Lower leg skin (tissue), 3 donors: ENCODE measurements at regions not wholly inside any gene's neighbourhood (a gene's known extent, or its start where the extent isn't known, plus 50 kb on each side); places are given as distances from the start of the nearest gene placed in this dataset.
"Not testable (repeated sequence)": the region's sequence is repeated elsewhere in the genome, so short reads cannot be mapped to it uniquely, and the experiment has no call there.

ENCODE experiments used
- POLR2A ChIP-seq, 2 donors: fragments of 450-650 bp; IDR thresholded peaks; one replicate each; pipeline ENCODE4 v1.6.1; 2016 to 2017; ENCODE audit warnings: antibody characterized with exemption in 2 of 2, mild to moderate bottlenecking in 1 of 2, moderate library complexity in 1 of 2
- TF ChIP-seq, protein P1 (sequence below), 3 donors: fragments of 450-650 bp; IDR thresholded peaks; one replicate each; pipeline ENCODE4 v1.5.1; 2016; ENCODE audit warnings: antibody characterized with exemption in 3 of 3, mild to moderate bottlenecking in 3 of 3, moderate library complexity in 2 of 3

DNA sequence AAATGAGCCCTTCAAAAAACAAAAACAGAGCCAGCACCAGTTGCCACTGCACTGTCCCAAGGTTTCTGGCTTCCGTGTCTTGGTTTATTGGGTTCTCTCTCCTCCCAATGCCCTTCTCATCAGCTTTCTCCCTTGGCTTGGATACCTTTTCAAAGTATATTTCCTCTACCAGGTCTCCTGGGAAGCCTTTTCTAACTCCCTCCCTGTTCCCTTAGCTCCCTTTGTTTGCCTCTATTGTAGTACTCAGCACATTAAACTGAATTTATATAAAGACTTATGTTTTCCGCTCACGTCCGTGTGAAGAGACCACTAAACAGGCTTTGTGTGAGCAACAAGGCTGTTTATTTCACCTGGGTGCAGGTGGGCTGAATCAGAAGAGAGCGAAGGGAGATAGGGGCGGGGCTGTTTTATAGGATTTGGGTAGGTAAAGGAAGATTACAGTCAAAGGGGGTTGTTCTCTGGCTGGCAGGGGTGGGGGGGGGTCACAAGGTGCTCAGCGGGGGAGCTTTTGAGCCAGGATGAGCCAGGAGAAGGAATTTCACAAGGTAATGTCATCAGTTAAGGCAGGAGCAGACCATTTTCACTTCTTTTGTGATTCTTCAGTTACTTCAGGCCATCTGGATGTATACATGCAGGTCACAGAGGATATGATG, 89.7 kb upstream of the DNAH14 start:
- TF ChIP-seq, protein P1, sequence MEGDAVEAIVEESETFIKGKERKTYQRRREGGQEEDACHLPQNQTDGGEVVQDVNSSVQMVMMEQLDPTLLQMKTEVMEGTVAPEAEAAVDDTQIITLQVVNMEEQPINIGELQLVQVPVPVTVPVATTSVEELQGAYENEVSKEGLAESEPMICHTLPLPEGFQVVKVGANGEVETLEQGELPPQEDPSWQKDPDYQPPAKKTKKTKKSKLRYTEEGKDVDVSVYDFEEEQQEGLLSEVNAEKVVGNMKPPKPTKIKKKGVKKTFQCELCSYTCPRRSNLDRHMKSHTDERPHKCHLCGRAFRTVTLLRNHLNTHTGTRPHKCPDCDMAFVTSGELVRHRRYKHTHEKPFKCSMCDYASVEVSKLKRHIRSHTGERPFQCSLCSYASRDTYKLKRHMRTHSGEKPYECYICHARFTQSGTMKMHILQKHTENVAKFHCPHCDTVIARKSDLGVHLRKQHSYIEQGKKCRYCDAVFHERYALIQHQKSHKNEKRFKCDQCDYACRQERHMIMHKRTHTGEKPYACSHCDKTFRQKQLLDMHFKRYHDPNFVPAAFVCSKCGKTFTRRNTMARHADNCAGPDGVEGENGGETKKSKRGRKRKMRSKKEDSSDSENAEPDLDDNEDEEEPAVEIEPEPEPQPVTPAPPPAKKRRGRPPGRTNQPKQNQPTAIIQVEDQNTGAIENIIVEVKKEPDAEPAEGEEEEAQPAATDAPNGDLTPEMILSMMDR (IDR thresholded peaks at IDR 0.05): not testable (repeated sequence)
- TF ChIP-seq POLR2A (IDR thresholded peaks at IDR 0.05): not testable (repeated sequence)
